GM10266 (cell line): ENCODE measurements at regions not wholly inside any gene's neighbourhood (a gene's known extent, or its start where the extent isn't known, plus 50 kb on each side); places are given as distances from the start of the nearest gene placed in this dataset.

Experiments used
- DNase-seq: peaks from one replicate; pipeline ENCODE4 v3.0.0; 2012; ENCODE audit errors: extremely low spot score
- CTCF ChIP-seq: IDR thresholded peaks from 2 replicates; pipeline ENCODE4 v1.5.1; 2012; ENCODE audit warnings: mild to moderate bottlenecking, low read depth; ENCODE audit not compliant: control insufficient read depth, insufficient read depth; ENCODE audit errors: missing control alignments

- DNase-seq, result no peak
- TF ChIP-seq CTCF, result no peak
These were observed 164.0 kb upstream of the ZNF507 start for GRCh38 chr19:32181216-32181920.

GRCh38 chr19:32186542-32187330 is 158.7 kb upstream of the ZNF507 start:
- TF ChIP-seq CTCF, result no peak
- DNase-seq, result no peak

GRCh38 chr19:32188921-32189320 is 156.5 kb upstream of the ZNF507 start:
- DNase-seq, result no peak
- TF ChIP-seq CTCF, result no peak

GRCh38 chr19:32189956-32190706 is 155.3 kb upstream of the ZNF507 start:
- no peak for DNase-seq
- no peak for TF ChIP-seq CTCF

DNA sequence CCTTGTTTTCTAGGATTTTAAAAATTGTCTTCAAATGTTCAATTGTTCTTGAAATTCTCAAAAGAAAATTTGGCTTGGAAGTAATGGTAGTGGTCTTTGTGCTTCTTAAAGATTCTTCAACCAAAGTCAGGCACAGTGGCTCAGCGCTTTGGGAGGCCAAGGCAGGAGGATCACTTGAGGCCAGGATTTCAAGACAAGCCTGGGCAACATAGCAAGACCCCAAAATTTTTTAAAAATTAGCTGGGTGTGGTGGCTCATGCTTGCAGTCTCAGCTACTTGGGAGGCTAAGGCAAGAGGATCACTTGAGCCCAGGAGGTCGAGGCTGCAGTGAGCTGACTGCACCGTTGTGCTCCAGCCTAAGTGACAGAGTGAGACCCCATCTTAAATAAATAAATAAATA is 153.5 kb upstream of the ZNF507 start:
- no peak for TF ChIP-seq CTCF
- DNase-seq, result no peak

DNA sequence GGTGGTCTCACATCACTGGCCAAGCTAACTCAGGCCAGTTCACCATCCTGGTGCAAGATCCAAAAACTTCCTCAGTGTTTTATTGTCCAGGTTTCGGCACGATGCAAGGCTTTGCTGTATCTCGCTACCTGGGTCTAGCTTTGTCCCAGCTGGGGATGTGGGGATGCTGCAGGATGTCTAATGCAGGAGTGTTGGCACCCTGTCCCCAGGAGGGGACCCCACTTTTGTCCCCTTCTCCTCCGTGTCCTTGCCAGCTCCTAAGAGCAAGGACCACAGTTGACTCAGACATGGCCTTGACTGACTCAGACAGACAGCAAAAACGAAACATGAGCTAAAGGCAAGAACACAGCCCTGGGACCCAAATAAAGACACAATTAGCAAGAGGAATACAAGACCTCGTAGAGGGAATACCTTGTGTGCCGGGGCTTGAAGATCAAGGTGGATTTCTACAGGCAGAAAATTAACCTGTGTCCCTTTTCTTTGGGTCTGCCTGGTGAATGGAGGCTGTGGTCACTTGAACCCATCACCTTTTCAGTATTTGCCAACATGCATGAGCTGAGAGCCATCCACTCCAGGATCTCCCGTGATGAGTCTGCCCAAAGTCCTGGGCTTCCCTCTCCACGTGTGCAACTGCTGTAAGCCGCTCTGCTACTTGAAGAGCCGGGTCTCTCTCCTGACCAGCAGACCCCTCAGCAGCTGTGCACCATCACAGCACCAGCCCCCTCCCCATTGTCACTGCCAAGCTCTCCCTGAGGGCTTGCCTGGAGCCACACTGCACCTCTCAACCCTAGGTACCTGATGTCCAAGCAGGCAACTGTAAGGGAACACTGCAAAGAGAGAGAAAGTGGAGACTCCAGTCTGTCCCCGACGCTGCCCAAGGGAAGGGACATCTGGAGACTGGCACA is 149.5 kb upstream of the ZNF507 start:
- TF ChIP-seq CTCF, result no peak
- no peak for DNase-seq
